ENCODE measurements at regions not wholly inside any gene's neighbourhood (a gene's known extent, or its start where the extent isn't known, plus 50 kb on each side); places are given as distances from the start of the nearest gene placed in this dataset.

DNA sequence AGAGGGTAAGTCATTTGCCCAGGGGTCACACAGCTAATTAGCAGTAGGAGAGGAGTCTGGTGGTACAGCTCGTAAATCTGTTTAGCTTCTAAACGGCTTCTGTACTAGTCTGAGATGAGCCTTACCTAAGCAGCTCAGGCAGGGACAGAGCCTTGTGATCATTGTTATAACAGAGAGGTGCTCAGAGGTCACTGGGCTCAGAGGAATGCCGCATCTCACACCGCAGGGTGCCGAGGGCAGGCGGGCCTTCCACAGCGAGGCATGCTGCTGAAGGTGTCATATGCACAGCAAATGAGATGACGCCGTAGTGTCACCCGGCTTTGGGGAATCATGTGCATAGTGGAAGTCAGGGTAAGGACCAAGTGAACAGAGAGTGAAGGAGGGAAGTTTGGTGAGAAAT, 305.2 kb upstream of the FMN2 start:
- ChIA-PET POLR2A (no interaction called here), CTCF (no interaction called here)
- TF ChIP-seq, protein P1, sequence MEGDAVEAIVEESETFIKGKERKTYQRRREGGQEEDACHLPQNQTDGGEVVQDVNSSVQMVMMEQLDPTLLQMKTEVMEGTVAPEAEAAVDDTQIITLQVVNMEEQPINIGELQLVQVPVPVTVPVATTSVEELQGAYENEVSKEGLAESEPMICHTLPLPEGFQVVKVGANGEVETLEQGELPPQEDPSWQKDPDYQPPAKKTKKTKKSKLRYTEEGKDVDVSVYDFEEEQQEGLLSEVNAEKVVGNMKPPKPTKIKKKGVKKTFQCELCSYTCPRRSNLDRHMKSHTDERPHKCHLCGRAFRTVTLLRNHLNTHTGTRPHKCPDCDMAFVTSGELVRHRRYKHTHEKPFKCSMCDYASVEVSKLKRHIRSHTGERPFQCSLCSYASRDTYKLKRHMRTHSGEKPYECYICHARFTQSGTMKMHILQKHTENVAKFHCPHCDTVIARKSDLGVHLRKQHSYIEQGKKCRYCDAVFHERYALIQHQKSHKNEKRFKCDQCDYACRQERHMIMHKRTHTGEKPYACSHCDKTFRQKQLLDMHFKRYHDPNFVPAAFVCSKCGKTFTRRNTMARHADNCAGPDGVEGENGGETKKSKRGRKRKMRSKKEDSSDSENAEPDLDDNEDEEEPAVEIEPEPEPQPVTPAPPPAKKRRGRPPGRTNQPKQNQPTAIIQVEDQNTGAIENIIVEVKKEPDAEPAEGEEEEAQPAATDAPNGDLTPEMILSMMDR (IDR thresholded peaks at IDR 0.05; ENCODE audit: insufficient read depth, low read length, missing control alignments) = no peak
- no peak overlapping the region for H3K4me3 ChIP-seq (ENCODE audit: low read depth, low read length)
- no peak for DNase-seq (ENCODE audit: low read depth, low spot score)

DNA sequence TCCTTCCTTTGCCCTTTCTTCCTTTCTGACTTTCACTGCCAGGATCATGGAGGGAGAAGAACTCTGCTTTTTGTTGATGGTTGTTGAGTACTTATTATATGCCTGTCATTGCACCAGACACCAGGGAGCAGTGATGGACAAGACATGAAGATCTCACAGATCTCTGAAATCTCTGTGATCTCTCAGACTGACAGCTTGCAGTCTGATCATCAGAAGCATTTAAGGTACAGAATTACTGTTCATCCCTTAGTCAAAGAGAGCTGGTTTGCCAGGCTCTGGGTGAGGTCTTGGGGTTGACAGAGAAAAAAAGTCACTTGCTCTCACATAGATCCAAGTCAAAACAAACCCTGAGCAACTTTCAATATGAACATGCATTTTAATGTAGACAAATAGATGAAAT, 299.5 kb upstream of the FMN2 start:
- H3K4me3 ChIP-seq (ENCODE audit: low read depth, low read length) = no peak overlapping the region
- TF ChIP-seq, protein P1 (IDR thresholded peaks at IDR 0.05; ENCODE audit: insufficient read depth, low read length, missing control alignments) = no peak
- POLR2A ChIA-PET = no interaction called here
- DNase-seq (ENCODE audit: low read depth, low spot score) = no peak
- CTCF ChIA-PET = interaction anchor here (0.9 kb wide), 1 partner anchor 159 kb away, joined by 3 read pairs; no protein-coding TSS in a partner anchor

DNA sequence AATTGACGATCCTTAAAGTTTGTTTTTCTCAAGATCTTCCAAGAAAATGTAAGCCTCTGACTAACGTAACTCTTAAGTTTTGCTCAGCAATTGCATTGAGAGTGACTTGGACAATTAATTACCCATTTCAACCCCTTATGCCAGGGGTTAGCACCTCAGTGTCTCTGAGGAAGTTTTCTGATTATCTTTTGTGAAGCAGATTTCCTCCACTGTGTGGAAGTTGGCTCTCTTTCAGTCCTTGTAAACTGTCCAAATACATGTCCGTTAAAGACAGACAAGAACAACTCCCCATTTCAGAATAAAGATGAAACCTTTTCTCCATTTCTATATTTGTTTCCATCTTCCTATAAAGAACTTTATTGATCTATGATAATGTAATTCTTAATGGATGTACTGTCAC, 296.4 kb upstream of the FMN2 start:
- CTCF ChIA-PET = interaction anchor here (1.0 kb wide), 1 partner anchor 103 kb away, joined by 3 read pairs; no protein-coding TSS in a partner anchor

DNA sequence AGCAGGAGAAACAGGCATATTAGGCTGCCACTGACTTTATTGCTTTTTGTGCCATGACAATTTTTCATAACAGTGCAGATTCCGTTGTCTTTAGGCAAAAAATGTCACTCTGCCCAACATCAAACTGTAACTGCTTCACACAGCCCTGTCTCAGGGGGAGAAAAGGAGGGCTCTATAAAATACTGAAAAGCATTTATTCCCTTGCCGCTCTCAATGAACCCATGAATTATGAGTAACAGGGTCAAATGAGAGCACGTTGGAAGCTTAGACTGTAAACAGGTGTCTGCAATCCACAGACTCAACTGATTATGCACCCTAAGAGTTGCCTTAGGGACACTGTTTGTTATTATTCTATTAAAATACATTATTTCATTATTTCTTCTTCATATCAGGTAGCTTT, 292.1 kb upstream of the FMN2 start:
- TF ChIP-seq, protein P1 (IDR thresholded peaks at IDR 0.05; ENCODE audit: insufficient read depth, low read length, missing control alignments) = no peak
- DNase-seq (ENCODE audit: low read depth, low spot score) = no peak
- no peak overlapping the region for H3K4me3 ChIP-seq (ENCODE audit: low read depth, low read length)
- ChIA-PET CTCF (no interaction called here), POLR2A (no interaction called here)

More for the DNA sequence above, 296.4 kb upstream of the FMN2 start:
- POLR2A ChIA-PET = no interaction called here
- H3K4me3 ChIP-seq (ENCODE audit: low read depth, low read length) = no peak overlapping the region
- DNase-seq (ENCODE audit: low read depth, low spot score) = no peak
- TF ChIP-seq, protein P1 (IDR thresholded peaks at IDR 0.05; ENCODE audit: insufficient read depth, low read length, missing control alignments) = no peak

DNA sequence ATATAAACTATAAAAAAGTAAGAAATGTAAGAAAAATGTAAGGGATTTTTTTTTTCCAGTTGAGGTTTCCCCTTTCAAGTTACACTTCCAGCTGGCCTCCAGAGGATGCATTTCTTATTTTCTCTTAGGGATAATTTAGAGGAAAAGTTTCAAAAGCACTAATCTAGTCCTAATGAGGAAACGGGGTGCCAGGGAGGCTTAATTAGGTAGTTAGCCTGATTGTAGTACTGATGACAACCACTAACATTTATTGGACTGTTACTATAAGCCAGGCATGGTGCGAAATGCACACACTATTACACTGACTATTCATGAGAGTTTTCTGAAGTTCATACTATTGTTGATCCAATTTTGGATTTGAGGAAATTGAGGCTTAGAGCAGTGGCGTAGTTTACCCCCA, 290.8 kb upstream of the FMN2 start:
- no peak overlapping the region for H3K4me3 ChIP-seq (ENCODE audit: low read depth, low read length)
- TF ChIP-seq, protein P1 (IDR thresholded peaks at IDR 0.05; ENCODE audit: insufficient read depth, low read length, missing control alignments) = no peak
- DNase-seq (ENCODE audit: low read depth, low spot score) = no peak
- POLR2A ChIA-PET = no interaction called here
- CTCF ChIA-PET = interaction anchor here (1.4 kb wide), 1 partner anchor 10 kb away, joined by 5 read pairs; no protein-coding TSS in a partner anchor

DNA sequence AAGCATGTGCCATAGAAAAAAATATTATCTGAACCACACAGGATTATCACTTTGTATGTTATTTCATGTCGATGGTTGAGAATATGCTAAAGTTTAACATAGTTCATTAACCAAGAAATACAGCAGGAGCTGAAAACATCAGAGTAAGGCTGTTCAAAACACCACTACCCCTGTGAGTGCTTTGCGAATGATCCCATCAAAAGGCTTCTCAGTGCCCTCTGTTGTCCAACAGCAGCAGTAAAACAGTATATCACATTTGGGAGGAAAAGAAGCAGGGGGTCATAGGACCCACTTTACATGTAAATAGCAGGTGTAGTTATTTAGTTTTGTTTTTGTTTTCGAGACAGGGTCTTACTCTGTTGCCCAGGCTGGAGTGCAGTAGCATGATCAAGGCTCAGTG, 289.4 kb upstream of the FMN2 start:
- TF ChIP-seq, protein P1 (IDR thresholded peaks at IDR 0.05; ENCODE audit: insufficient read depth, low read length, missing control alignments) = no peak
- no peak overlapping the region for H3K4me3 ChIP-seq (ENCODE audit: low read depth, low read length)
- POLR2A ChIA-PET = no interaction called here
- CTCF ChIA-PET = interaction anchor here (1.4 to 1.7 kb wide), 2 partner anchors 9 to 12 kb away, joined by 5 to 6 read pairs; no protein-coding TSS in a partner anchor
- DNase-seq (ENCODE audit: low read depth, low spot score) = no peak
